GM21381 (cell line): ENCODE measurements at regions not wholly inside any gene's neighbourhood (a gene's known extent, or its start where the extent isn't known, plus 50 kb on each side); places are given as distances from the start of the nearest gene placed in this dataset.

Experiments used
- ATAC-seq: cut with Tn5 transposase; IDR thresholded peaks from one replicate; pipeline ENCODE4 v1.9.1; 2021; ENCODE audit warnings: mild to moderate bottlenecking, moderate library complexity; ENCODE audit not compliant: unreplicated experiment

- ATAC-seq: no peak
Measured at GRCh38 chr6:101286146-101286545, 107.4 kb upstream of the GRIK2 start.

GRCh38 chr6:101290346-101290745, 103.2 kb upstream of the GRIK2 start:
- ATAC-seq: no peak

- ATAC-seq: no peak
Measured at GRCh38 chr6:101294051-101294638, 99.4 kb upstream of the GRIK2 start.

- no peak for ATAC-seq
Measured at GRCh38 chr6:101294676-101295075, 98.8 kb upstream of the GRIK2 start.

- ATAC-seq: no peak
Measured at GRCh38 chr6:101296169-101296960, 97.1 kb upstream of the GRIK2 start.

GRCh38 chr6:101302593-101302992, 90.9 kb upstream of the GRIK2 start:
- ATAC-seq: no peak

- ATAC-seq: no peak
Measured at GRCh38 chr6:101303495-101303894, 90.0 kb upstream of the GRIK2 start.

- ATAC-seq: no peak
Measured at GRCh38 chr6:101312652-101313051, 80.9 kb upstream of the GRIK2 start.

- no peak for ATAC-seq
Measured at GRCh38 chr6:101322921-101323320, 70.6 kb upstream of the GRIK2 start.

- no peak for ATAC-seq
Measured at GRCh38 chr6:101326411-101326810, 67.1 kb upstream of the GRIK2 start.

GRCh38 chr6:101341926-101342325, 51.6 kb upstream of the GRIK2 start:
- no peak for ATAC-seq
